HG03280 (cell line): ENCODE measurements at regions not wholly inside any gene's neighbourhood (a gene's known extent, or its start where the extent isn't known, plus 50 kb on each side); places are given as distances from the start of the nearest gene placed in this dataset.

Source experiments
- ATAC-seq: cut with Tn5 transposase; IDR thresholded peaks from one replicate; pipeline ENCODE4 v1.9.1; 2021; ENCODE audit warnings: mild to moderate bottlenecking, moderate library complexity; ENCODE audit not compliant: unreplicated experiment

DNA sequence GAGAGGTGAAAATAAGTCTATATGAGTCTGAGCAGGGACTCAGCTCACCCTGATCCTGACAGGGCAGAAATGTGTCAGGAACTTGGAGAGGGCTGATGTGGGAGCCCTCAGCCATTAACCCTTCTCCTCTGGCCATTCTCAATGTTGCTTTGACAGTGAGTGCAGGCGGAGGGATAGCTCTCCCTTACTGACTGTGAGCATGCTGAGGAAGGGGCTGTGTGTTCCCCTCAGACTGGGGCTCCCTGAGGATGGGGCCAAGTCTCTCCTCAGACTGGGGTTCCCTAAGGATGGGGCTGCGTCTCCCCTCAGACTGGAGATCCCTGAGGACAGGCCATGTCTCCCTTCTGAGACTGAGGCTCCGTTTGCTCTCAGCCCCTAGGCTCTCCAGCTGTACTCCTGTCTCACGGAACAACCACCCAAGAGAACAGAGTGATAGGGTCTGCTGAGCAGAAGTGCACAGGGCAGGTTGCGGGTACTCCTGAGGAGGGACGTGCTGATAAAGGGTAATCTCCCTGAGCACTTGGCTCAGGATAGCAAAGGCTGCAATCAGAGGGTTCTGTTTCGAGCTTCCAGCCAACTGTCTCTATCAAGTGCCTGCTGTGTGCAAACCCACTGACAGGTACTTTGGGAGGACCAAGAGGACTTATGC lies 141.0 kb downstream of the MRPL14 start:
- ATAC-seq, result no peak

DNA sequence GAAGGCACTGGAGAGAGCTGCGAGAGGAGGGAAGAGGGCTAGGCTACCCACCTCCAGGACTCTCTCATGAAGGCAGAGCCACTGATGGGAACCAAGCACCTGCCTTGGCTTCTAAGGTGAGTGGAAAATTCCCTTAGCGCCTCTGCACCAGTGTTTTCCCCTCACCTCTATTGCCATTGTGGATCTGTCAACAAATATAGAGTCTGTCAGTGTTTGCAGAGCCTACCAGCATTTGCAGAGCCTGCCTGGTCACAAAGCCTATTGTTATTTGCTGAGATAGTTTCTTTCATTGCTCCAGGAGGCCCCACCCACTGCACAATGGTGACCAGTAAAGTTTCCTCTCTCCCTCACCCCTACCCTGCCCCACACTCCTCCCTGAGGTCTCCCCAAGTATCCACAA lies 141.9 kb downstream of the MRPL14 start:
- no peak for ATAC-seq

DNA sequence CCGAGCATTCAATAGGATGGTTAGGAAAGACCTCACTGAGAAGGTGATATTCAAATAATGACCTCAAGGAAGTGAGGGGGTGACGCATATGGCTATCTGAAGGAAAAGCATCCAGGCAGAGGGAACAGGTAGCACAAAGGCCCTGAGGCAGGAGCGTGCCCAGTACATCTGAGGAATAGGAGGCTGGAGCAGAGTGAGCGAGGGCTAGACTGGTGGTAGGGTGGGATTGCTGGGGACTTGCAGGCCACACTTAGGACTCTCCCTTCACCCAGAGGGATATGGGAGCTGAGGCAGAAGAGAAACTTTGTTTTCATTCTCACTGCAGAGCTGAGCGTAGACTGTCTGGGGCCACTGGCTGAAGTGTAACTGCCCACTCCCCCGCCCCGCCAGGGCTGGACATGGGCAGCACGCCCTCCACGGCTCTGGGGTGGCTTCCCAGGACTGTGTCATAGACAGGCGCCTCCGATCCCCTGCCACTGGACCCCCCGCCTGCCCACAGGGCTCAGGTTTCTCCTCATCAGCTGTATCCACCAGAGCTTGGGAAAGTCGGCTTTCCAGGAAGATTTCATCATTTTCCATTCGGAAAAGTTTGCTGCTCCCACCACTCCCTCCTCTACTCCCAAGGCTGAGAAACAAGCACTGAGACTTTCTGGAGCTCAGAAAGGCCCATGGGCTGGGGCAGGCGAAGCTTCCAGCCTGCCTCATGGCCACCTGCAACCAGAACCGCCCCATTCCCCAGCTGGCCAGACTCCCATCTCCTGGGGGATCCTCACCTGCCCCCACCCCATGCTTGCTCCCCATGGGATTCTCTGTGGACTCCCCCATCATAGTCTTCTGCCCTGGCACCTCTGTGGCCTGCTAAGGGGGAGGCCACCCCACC lies 142.6 kb downstream of the MRPL14 start:
- no peak for ATAC-seq

DNA sequence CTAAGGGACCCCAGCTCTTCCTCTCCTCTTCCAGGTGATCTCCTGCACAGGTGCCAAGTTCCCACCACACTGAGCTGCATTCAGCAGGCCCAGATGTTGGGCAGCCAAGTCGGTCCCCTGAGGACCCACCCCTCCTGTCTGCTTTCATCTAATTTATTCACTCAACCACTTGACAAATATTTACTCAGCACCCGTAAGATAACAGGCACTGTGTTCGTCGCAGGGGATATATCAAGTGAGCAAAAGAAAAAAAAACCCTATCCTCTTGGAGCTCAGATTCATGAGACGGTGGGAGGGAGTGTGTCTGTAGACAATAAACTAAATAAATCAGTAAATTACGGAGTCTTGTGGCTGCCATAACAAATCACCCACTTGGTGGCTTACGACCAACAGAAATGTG lies 143.6 kb downstream of the MRPL14 start:
- no peak for ATAC-seq

DNA sequence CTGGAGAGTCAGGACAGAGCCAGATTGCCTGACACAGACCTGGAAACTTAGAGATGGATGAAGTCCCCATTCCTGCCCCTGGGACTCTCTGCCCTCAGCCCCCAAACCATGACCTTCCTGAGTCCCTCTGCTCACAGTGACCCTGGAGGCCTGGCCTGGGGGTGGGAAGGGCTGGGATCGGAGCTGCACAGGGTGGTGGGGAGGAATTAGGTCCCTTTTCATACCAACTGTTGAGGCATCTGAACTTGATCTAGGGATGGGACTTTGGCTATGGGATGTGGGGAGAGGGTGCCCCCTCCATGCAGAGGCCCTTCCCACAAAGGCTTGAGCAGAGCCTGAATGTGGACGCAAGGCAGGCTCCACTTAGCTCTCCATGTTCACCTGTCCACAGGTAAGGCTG lies 144.1 kb downstream of the MRPL14 start:
- ATAC-seq, result no peak

DNA sequence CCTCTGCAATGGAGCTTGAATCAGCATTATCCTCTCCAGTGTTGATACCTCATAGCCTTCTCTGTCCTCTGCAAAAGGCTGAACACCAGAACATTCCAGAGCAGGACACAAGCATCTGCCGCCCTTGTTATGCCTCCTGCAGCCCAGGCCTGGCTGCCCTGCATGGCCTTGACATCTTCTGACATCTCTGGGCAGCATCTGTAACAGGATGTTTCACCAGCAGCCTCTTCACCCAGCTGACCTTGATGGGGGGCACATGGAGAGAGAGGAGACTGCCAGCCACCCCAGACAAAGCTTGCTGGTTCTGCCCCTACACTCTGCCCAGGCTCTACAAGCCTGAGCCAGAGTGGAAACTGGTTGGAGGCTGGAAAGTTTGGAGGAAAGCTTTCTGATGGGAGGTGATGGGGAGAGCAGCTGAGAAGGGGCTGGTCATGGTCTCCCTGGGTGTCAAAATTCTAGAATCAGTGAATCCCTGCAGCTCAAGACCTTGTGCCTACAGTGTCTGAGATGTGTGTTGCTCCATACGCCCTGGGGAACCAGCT lies 145.1 kb downstream of the MRPL14 start:
- ATAC-seq, result no peak

DNA sequence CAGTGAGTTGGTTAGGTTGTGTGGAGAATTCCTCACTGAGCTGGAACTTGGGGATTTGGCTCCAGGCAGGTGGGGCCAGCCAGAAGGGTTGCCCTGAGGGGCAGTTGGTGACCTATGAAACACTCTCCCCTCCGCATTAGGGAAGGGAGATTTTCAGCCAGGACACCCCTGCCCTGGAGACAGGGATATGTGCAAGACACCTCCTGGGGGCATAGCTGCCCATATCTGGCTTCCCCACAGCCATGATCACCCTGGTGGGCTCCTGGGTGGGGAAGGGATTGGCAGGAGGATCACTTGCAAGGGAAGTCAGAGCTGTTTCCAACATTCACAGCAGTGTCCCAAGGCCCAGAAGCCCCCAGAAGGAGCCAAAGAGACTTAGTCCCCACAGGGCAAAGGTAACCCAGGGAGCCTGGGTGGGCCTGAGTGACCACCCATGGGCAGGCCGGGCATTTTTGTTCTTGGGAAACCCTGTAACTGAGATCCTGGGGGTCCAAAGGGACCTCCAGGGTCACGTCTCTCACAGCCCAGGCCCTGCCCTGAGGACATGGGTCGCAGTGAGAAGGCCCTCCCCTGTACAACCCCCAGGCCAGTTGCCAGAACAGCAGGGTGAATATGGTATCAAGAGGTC lies 145.8 kb downstream of the MRPL14 start:
- ATAC-seq, result no peak

DNA sequence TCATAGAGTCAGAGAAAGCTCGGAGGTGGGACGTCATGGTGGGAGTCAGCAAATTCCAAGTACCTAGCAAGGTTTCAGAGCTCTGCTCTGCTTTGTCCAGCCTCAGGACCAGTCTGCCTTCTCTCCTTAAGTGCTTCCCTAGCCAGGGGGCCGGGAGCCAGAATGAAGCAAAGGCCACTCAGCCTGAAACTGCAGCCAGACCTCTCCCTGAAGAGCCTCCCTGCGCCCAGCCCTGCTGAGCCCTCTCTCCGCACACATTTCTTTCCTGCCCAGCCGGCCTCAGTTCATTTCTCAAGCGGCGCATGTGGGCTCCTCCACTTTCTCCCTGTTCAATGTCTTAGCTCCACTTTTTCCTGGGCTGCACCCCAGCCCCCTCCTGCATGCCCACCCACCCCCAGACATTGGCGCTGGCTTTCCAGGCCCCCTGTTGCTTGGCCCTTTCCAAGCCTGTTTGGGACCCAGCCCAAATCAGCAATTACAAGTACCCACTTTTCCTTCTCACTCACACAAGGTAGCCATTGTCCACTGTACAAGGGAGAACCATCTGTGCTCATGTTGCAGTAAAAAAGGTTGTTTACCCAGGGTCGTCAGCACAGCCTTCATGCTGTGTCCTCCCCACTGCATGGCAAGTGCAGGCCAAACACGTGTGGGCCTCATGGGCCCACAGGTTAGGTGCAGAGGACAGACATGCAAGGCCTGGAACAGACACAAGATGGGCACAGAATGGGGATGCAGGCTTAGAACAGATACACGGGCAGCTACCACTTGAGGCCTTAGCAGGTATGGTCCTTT lies 147.1 kb downstream of the MRPL14 start:
- ATAC-seq, result no peak

DNA sequence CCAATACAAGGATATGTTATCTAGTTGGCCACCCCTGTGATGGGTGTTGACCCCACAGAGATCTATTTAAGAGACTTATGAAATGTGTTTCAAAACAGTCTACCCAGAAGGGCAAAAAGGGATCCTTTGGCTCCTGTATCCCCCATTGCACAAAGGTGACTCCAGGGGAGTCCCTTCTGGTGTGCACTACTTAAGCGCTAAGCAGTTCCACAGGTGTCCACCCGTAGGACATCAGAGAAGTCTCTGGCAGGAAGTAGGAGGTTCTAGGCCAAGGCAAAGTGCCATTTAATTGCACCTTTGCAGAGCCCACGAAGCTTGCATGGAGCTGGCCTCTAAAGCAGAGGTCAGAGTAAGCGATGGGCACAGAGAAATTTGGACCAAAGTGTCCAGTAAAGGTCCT lies 147.7 kb downstream of the MRPL14 start:
- no peak for ATAC-seq

DNA sequence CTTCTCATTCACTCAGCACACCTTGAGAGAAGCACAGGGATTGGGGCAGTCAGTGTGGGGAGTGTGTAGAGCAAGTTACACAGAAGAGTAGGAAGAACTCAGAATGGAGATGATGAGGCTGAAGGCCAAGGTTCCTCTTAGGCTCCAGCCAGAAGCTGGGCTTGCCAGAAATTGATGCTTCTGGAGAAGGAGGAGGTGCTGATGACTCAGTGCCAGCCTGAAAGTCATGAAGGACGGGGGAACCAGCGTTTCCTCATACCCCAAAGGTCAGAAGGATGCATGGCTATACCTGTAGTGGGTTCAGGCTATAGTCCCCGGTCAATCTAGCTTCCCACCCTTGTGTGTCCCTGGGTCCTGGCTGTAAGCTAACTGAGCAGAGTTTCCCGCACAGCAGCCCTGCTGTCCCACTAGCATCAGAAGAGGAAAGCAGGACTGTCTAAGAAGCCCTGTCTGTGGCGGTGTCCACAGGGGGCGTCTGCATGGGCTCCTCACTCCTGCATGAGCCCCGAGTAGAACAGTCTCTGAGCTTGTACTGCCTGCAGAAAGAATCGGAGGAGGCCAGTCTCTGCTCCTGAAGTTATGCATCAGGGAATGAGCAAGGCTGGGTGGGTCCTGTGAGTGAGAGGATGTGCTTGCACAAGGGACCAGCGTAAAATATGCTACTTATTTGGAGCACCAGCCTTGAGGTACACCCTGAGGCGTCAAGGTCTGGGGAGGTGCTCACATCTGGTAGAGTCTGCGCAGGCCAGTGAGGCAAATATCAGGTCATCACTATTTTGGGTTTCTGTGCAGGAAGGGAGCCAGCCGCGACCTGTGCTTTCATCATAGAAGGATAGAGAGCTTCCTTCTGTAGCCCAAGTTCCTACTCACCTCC lies 148.5 kb downstream of the MRPL14 start:
- ATAC-seq, result no peak

DNA sequence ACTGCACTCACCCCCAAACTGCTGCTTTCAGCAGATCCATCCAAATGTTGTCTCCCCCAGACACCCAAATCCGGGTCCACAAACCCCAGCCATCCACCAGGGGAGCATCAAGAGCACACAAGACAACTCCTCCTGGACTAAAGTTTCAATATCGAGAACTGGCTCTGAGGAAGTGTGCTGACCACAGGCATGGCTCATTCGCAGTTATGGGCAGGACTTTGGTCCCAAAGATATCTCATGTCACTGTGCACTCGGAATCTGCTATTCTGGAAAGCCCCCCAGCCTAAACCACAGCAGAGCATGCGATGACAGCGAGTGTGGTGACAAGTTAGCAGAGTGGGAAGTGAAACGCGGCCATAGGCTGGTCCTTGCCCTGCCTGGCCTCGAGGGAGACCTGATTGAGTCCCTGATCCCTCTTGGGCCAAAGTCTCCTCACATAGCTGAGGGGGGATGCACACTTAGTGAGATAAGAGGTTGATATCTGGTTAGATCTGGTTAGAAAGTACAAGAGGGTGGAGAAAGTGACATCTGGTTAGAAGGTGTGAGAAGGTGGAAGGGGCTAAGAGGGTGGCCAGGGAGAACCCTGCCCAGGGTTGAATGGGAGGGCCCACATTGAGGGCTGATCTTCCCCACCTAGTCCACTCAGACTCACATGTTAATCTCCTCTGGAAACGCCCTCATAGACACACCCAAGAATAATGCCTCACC lies 149.7 kb downstream of the MRPL14 start:
- ATAC-seq, result peak; percentile 65

DNA sequence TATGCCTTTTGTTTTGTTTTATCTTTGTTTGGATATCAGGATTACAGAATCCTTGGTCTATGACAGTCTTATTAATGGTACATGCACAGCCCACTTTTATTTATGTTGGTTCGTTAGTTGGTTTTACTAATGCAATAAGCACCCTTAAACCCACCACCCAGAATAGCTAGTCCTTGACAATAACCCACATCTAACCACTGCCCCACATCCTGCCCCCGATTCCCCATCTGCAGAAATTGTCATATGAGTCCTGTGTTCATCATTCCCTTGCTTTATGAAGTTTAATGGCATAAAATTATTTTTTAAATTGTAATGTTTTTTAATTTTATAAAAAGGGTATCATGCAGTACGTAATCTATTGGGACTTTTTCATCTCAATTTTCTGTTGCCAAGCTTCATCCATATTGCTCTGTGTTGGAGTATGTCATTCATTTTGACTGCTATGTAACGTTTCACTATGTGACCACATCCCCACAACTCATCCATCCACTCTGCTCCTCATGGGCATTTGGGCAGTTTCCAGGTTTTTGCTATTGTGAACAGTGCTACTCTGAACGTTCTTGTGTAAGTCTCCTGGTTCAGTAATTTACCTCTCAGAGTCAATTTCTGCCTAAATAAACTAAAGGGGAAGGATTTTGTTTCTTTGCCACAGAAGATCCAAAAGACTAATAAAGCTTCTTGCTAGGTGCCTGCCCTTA lies 150.4 kb downstream of the MRPL14 start:
- no peak for ATAC-seq

DNA sequence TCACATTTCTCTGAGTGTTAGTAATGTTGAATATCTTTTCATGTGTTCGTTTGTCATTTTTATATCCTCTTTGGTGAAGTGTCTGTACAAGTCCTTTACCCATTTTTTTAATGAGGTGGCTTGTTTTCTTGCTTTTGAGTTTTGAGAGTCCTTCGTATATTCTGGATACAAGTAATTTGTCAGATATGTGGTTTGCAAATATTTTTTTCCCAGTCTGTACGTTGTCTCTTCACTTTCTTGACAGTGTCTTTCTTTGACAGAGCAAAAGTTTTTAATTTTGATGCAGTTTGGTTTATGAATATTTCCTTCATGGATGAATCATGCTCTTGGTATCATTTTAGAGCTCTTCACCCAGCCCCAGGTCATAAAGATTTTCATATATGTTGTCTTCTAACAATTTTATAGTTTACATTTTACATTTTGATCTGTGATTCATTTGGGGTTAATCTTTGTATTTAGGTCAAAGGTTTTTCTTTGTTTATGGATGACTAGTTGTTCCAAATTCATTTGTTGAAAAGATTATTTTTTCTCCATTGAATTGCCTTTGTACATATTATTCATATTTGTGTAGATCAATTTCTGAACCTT lies 152.5 kb downstream of the MRPL14 start:
- no peak for ATAC-seq

DNA sequence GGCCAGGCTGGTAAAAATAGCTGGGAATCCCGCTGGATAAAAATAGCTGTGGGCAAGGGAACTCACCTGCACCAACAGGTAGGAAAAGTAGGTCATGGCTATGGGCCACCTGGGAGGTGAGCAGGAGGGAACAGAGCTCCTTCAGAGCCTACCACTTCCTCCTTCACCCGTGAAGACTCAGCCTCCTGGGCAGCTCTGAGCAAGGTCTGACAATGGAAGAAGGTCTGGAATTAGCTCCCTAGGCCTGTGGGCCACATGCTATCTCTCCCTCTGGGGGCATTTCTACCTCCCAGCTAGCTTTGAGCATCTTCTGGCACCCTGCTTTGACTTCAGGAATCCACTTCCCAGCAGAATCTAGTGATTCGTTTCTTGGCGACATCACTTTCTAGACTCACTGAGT lies 153.9 kb downstream of the MRPL14 start:
- no peak for ATAC-seq

DNA sequence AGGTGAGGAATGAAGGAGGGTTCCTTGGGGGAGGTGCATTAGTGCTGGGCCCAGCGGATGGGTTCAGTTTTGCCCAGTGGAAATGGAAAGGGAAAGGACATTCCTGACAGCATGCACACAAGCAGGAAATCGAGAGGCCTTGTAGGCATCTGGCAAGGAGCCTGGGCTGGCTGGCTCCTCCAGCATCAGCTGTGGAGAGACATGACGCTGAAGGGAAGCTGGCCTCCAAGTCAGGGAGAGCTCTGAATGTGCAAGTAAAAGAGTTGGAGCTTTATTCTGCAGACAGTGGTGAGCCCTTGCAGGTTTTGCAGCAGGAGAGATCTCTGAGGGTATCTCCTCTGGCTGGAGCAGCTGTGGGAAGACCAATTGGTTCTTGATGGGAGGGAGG lies 154.3 kb downstream of the MRPL14 start:
- no peak for ATAC-seq

DNA sequence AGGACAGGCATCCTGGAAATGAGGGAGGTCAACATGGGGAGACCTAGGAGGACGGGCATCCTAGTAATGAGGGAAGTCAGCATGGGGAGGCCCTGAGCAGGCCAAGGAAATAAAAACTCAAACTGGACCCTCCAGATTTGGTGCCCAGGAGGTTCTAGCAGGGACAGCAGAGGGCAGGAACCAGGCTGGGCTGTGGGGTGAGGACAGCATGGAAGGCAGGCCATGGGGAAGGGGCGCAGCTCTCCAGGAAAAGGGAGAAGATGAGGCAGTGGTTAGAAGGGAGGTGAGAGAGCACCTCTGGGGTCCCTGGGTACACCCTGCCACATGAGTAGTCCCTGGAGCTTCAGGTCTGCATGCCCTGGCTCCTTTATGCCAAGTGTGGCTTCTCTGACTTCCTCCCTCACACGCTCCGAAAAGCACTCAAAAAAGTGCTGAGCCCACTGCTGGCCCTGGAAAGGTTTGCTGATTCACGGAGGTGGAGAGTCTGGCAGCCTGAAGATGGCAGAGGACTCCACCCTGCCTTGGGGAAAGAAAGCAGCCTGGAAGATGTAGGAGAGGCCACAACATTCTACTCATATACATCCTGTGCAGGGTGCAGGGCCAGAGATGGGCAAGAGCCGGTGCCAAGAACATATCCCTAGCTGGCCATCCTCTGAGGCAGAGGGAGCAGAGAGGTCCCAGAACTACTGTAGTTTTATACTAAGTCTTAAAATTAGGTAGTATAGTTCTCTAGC lies 154.9 kb downstream of the MRPL14 start:
- ATAC-seq, result no peak

DNA sequence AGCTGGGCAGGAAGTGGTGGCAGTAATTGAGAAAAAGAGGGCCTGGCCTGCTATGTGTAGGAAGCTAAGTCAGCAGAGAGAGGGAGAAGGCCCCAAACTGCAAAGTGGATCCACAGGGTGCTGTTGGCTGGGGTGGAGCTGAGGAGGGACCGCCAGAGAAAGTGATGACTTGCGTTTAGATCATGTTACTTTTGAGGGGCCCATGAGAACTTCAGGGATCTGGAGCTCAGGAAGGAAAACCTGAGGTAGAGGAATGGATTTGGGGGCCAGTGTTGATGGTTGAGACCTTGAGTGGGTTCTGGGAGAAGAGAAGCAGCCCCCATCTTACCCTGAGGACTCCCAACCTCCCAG lies 155.5 kb downstream of the MRPL14 start:
- ATAC-seq, result no peak
